Activated naive CD8-positive, alpha-beta T cell treated with anti-CD3 and anti-CD28 coated beads, Interleukin-2, amount 50 U/mL, for 24 hours (primary cell): ENCODE measurements at regions not wholly inside any gene's neighbourhood (a gene's known extent, or its start where the extent isn't known, plus 50 kb on each side); places are given as distances from the start of the nearest gene placed in this dataset.

Experiments used
- ATAC-seq: fragments of 150-1000 bp; cut with Tn5 transposase; one replicate; pipeline ENCODE4 v1.10.0; 2021
- DNase-seq: peaks from one replicate; pipeline ENCODE4 v3.0.0; 2021
- H3K27ac Mint-ChIP-seq: one replicate; pipeline ENCODE4 v1.8.0; 2021; ENCODE audit warnings: mild to moderate bottlenecking, mixed read lengths
- H3K27me3 Mint-ChIP-seq: one replicate; pipeline ENCODE4 v1.8.0; 2021; ENCODE audit warnings: mixed read lengths
- H3K36me3 Mint-ChIP-seq: one replicate; pipeline ENCODE4 v1.8.0; 2021; ENCODE audit warnings: low read depth, mixed read lengths
- H3K4me1 Mint-ChIP-seq: one replicate; pipeline ENCODE4 v1.8.0; 2021; ENCODE audit warnings: mixed read lengths
- H3K4me3 Mint-ChIP-seq: one replicate; pipeline ENCODE4 v1.8.0; 2021; ENCODE audit warnings: mild to moderate bottlenecking, moderate library complexity, mixed read lengths
- H3K9me3 Mint-ChIP-seq: one replicate; pipeline ENCODE4 v1.8.0; 2021; ENCODE audit warnings: mixed read lengths

- Mint-ChIP-seq H3K36me3 (no peaks in the 10 kb centered on the region), H3K4me3 (no peak overlapping the region), H3K4me1 (no peaks in the 10 kb centered on the region), H3K27ac (no peak overlapping the region), H3K9me3 (no peaks in the 10 kb centered on the region), H3K27me3 (peaks cover 4% of the 10 kb centered on the region)
- DNase-seq (no peak), ATAC-seq (no peak)
Measured at GRCh38 chr6:87995461-87995860, 52.2 kb upstream of the SPACA1 start.

- H3K4me3 Mint-ChIP-seq: no peak overlapping the region
- H3K4me1 Mint-ChIP-seq: no peaks in the 10 kb centered on the region
- no peak overlapping the region for H3K27ac Mint-ChIP-seq
- H3K36me3 Mint-ChIP-seq: no peaks in the 10 kb centered on the region
- ATAC-seq: no peak
- no peaks in the 10 kb centered on the region for H3K9me3 Mint-ChIP-seq
- no peak for DNase-seq
- peaks cover 3% of the 10 kb centered on the region for H3K27me3 Mint-ChIP-seq
Measured at GRCh38 chr6:87993356-87993755, 54.3 kb upstream of the SPACA1 start.

- H3K36me3 Mint-ChIP-seq: no peaks in the 10 kb centered on the region
- DNase-seq (no peak), ATAC-seq (no peak)
- H3K4me3 Mint-ChIP-seq: no peak overlapping the region
- H3K4me1 Mint-ChIP-seq: no peaks in the 10 kb centered on the region
- no peaks in the 10 kb centered on the region for H3K9me3 Mint-ChIP-seq
- no peak overlapping the region for H3K27ac Mint-ChIP-seq
- peaks cover 2% of the 10 kb centered on the region for H3K27me3 Mint-ChIP-seq
Measured at GRCh38 chr6:87990871-87991270, 56.8 kb upstream of the SPACA1 start.

- DNase-seq: no peak
- no peaks in the 10 kb centered on the region for H3K4me1 Mint-ChIP-seq
- H3K4me3 Mint-ChIP-seq: no peak overlapping the region
- no peak overlapping the region for H3K27ac Mint-ChIP-seq
- ATAC-seq: no peak
- no peaks in the 10 kb centered on the region for H3K36me3 Mint-ChIP-seq
- H3K27me3 Mint-ChIP-seq: peaks cover 16% of the 10 kb centered on the region
- no peaks in the 10 kb centered on the region for H3K9me3 Mint-ChIP-seq
Measured at GRCh38 chr6:87982134-87982533, 65.5 kb upstream of the SPACA1 start.

GRCh38 chr6:87979737-87980136 lies 67.9 kb upstream of the SPACA1 start:
- H3K27me3 Mint-ChIP-seq: peaks cover 18% of the 10 kb centered on the region
- ATAC-seq (no peak), DNase-seq (no peak)
- no peaks in the 10 kb centered on the region for H3K36me3 Mint-ChIP-seq
- no peaks in the 10 kb centered on the region for H3K9me3 Mint-ChIP-seq
- H3K27ac Mint-ChIP-seq: no peak overlapping the region
- no peaks in the 10 kb centered on the region for H3K4me1 Mint-ChIP-seq
- no peak overlapping the region for H3K4me3 Mint-ChIP-seq

DNA sequence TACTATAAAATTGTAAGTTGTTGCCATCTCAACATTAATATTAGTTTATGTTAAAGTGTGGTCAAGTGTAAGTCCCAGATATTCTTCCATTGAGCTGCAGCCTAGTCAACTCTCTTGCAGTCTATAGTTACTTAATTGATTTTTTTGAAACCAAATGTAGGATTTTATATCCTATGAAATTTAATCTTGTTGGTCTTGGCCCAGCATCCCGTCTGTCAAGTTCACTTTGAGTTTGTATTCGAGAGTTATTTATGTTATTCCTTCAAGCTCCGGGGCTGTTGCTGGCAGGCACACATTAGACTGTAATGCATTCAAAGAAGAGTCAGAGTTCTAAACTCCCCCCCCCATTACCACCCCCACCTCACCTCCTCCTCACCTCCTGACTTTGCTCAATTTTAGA lies 71.0 kb upstream of the SPACA1 start:
- Mint-ChIP-seq H3K27ac (no peak overlapping the region), H3K4me1 (peaks cover 6% of the 10 kb centered on the region), H3K27me3 (peaks cover 20% of the 10 kb centered on the region), H3K4me3 (no peak overlapping the region), H3K36me3 (no peaks in the 10 kb centered on the region), H3K9me3 (no peaks in the 10 kb centered on the region)
- ATAC-seq (no peak), DNase-seq (no peak)

DNA sequence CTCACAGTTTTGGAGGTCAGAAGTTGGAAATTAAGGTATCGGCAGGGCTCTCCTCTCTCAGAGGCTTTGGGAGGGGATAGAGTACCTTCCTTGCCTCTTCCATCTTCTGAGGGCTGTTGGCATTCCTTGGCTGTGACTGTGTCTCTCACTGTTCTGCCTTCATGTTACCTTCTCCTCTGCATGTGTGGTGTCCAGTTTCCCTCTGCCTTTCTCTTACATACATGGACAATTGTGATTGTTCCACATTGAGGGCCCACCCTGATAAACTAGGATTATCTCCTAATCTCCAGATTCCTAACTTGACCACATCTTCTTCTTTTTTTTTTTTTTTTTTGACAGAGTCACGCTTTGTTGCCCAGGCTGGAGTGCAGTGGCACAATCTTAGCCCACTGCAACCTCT lies 72.1 kb upstream of the SPACA1 start:
- H3K27me3 Mint-ChIP-seq: peaks cover 20% of the 10 kb centered on the region
- no peak for ATAC-seq
- H3K4me3 Mint-ChIP-seq: no peak overlapping the region

DNA sequence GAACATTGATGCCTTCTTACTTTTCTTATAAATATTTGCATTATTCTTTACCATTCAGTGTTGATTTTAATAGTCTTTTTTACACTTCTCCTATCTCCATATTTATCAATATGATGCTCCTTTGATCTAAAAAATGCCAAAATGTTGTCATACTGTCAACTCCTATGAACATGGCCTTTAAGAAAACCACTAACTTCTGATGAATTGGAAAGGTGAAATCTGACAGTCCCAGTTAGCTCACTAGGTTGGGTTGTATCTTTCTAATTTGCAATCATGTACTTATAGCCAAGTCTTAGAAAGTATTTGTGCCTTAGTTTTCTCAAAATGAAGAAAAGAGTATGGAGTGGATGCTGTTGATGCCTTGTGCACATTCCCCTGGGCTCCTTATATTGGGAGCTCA lies 75.4 kb upstream of the SPACA1 start:
- H3K4me3 Mint-ChIP-seq: no peak overlapping the region
- H3K27ac Mint-ChIP-seq: no peak overlapping the region
- H3K4me1 Mint-ChIP-seq: peaks cover 6% of the 10 kb centered on the region
- ATAC-seq: peak; percentile 49
- no peak for DNase-seq
- H3K36me3 Mint-ChIP-seq: no peaks in the 10 kb centered on the region
- H3K27me3 Mint-ChIP-seq: peaks cover 5% of the 10 kb centered on the region
- no peaks in the 10 kb centered on the region for H3K9me3 Mint-ChIP-seq

More for the DNA sequence above, 72.1 kb upstream of the SPACA1 start:
- no peaks in the 10 kb centered on the region for H3K36me3 Mint-ChIP-seq
- no peak for DNase-seq
- peaks cover 6% of the 10 kb centered on the region for H3K4me1 Mint-ChIP-seq
- H3K9me3 Mint-ChIP-seq: no peaks in the 10 kb centered on the region
- no peak overlapping the region for H3K27ac Mint-ChIP-seq

DNA sequence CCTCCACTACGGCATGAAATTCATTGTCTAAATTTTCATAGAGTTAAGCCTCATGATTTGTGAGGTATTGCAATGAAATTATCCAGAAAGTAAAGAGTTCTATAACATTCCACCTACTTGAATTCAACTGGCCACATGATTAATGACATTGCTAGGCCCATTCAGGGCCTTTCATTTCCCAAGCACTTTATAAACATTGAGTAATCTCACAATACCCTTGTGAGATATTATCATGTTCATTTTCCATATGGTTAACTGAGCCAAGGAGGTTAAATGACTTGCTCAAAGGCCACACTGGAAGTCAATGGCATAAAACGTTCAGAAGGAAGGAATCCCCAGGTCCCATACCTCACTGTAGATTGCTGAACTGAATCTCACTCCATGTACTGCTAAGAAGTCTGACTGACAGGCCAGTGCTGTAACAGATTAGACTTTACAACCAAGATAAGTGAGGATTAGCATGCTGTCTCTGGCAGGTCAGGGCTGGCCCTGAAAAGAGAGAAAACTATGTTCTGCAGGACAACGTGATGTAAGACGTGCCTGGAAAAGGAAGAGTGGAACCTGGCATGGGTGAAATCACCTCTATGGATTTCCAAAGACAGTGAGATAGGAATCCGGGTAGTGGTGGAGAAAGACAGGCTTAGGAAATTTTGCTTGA lies 75.9 kb upstream of the SPACA1 start:
- H3K9me3 Mint-ChIP-seq: no peaks in the 10 kb centered on the region
- H3K27ac Mint-ChIP-seq: no peak overlapping the region
- no peaks in the 10 kb centered on the region for H3K36me3 Mint-ChIP-seq
- no peak overlapping the region for H3K4me3 Mint-ChIP-seq
- H3K4me1 Mint-ChIP-seq: peaks cover 6% of the 10 kb centered on the region
- DNase-seq: no peak
- ATAC-seq: no peak
- peaks cover 4% of the 10 kb centered on the region for H3K27me3 Mint-ChIP-seq

DNA sequence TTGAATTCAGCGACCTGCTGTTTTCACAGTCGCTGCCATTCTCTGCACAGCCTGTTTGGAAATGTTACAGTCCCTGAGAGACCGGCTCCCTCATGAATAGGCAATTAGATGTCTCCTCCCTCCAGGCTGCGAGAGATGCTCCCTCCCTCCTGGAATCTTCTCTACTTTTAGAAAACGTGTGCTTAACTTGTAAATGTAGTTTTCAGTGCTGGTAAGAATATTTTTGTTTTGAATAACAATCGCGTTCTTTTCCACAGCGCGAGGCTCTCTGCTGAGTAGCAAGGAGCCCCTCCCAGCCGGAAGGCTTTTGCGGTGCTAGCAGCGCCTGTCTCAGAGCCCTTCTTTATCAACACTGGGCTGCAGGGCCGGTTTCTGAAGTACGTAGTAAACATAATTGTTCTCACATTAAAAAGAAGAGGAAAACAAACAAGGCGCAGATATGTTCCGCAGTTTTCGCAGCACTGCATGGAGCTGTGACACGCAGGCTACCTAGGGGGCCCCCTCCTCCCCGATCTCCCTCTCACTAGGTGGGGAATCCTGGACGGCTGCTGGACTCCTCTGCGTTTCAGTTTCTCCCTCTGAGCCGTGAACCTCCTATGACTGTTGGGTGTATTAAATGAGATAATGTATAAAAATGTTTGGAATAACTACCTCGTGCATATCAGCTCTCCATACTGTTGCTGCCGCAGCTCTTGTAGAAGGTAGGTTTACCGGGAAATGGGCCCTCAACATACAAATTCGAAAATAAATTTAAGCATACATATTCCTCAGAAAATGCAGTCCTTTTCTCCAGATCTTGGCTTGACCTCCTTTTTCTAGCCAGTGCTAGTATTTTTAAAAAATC lies 79.0 kb upstream of the SPACA1 start:
- H3K9me3 Mint-ChIP-seq: no peaks in the 10 kb centered on the region
- DNase-seq (peak; percentile 4), ATAC-seq (peak; percentile 49)
- no peaks in the 10 kb centered on the region for H3K36me3 Mint-ChIP-seq
- H3K27me3 Mint-ChIP-seq: peaks cover 8% of the 10 kb centered on the region
- no peak overlapping the region for H3K27ac Mint-ChIP-seq
- no peak overlapping the region for H3K4me3 Mint-ChIP-seq
- H3K4me1 Mint-ChIP-seq: peaks cover 6% of the 10 kb centered on the region

GRCh38 chr6:87965806-87966205 lies 81.8 kb upstream of the SPACA1 start:
- Mint-ChIP-seq H3K27me3 (peaks cover 11% of the 10 kb centered on the region), H3K27ac (no peak overlapping the region), H3K36me3 (no peaks in the 10 kb centered on the region), H3K4me3 (no peak overlapping the region), H3K4me1 (no peaks in the 10 kb centered on the region), H3K9me3 (no peaks in the 10 kb centered on the region)
- ATAC-seq (no peak), DNase-seq (no peak)

DNA sequence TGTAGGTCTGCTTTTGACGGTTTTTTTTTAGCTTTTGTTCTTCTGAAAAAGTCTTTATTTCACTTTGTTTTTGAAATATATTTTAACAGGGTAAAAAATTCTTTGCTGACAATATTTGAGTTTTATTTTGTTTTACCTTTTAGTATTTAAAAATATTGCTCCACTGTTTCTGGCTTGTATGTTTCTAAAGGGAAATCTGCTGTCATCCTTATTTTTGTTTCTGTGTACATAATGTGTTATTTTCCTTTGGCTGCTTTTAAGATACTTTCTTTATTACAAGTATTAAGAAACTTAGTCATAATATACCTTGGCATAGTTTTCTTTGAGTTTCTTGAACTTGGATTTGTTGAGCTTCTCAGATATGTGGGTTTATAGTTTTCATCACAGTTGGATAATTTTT lies 88.6 kb upstream of the SPACA1 start:
- no peaks in the 10 kb centered on the region for H3K36me3 Mint-ChIP-seq
- no peaks in the 10 kb centered on the region for H3K9me3 Mint-ChIP-seq
- no peak overlapping the region for H3K4me3 Mint-ChIP-seq
- no peaks in the 10 kb centered on the region for H3K4me1 Mint-ChIP-seq
- ATAC-seq (no peak), DNase-seq (no peak)
- H3K27ac Mint-ChIP-seq: no peak overlapping the region
- H3K27me3 Mint-ChIP-seq: peaks cover 22% of the 10 kb centered on the region

DNA sequence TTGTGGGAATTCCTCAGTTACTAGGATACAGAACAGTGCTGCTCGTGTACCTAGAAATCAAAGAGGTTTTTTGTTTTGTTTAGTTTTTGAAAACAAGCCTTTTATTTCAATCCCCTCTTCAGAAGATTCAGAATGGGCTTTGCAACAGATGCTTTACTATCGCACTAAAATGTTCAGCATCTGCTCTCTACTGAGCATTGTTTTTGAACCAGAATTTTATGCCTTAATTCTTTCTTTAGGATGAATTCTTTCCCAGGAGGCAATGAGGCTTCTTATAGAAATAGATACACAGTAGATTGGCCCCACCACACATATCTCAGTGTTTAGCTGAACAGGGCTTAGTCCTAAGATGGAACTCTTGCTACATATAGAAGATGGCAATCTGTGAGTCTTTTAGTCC lies 95.9 kb upstream of the SPACA1 start:
- DNase-seq (no peak), ATAC-seq (no peak)
- H3K27me3 Mint-ChIP-seq: peaks cover 9% of the 10 kb centered on the region
- no peaks in the 10 kb centered on the region for H3K9me3 Mint-ChIP-seq
- H3K4me1 Mint-ChIP-seq: no peaks in the 10 kb centered on the region
- no peak overlapping the region for H3K27ac Mint-ChIP-seq
- H3K36me3 Mint-ChIP-seq: no peaks in the 10 kb centered on the region
- H3K4me3 Mint-ChIP-seq: no peak overlapping the region

- peaks cover 13% of the 10 kb centered on the region for H3K27me3 Mint-ChIP-seq
- no peak overlapping the region for H3K4me3 Mint-ChIP-seq
- no peak for DNase-seq
- no peak overlapping the region for H3K27ac Mint-ChIP-seq
- ATAC-seq: no peak
- H3K9me3 Mint-ChIP-seq: no peaks in the 10 kb centered on the region
- H3K36me3 Mint-ChIP-seq: no peaks in the 10 kb centered on the region
- H3K4me1 Mint-ChIP-seq: no peaks in the 10 kb centered on the region
Measured at GRCh38 chr6:87950614-87951013, 97.0 kb upstream of the SPACA1 start.

DNA sequence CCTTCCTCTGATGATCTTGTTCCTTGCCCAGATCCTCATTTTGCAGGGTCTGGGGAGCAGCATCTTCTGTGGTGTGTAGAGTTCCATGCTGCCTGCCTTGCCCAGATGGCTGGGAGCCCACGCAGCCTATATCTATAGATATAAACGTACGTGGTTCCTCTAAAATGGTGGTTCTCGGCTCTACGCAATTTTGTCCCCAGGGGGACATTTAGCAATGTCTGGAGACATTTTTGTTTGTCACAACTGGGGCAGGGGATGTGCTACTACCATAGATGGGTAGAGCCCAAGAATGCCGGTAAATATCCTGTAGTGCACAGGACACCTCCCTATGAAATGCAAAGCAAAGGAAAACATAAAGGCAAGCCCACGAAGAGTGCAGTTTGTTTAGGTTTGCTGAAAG lies 98.4 kb upstream of the SPACA1 start:
- no peaks in the 10 kb centered on the region for H3K36me3 Mint-ChIP-seq

More for the DNA sequence above, 98.4 kb upstream of the SPACA1 start:
- Mint-ChIP-seq H3K4me3 (no peak overlapping the region), H3K27ac (no peak overlapping the region), H3K4me1 (no peaks in the 10 kb centered on the region), H3K9me3 (no peaks in the 10 kb centered on the region), H3K27me3 (peaks cover 17% of the 10 kb centered on the region)
- DNase-seq (no peak), ATAC-seq (no peak)
